ENCODE measurements at regions not wholly inside any gene's neighbourhood (a gene's known extent, or its start where the extent isn't known, plus 50 kb on each side); places are given as distances from the start of the nearest gene placed in this dataset.

GRCh38 chr3:107034142-107034541, 343.1 kb upstream of the CCDC54 start:
- TF ChIP-seq, protein P1, sequence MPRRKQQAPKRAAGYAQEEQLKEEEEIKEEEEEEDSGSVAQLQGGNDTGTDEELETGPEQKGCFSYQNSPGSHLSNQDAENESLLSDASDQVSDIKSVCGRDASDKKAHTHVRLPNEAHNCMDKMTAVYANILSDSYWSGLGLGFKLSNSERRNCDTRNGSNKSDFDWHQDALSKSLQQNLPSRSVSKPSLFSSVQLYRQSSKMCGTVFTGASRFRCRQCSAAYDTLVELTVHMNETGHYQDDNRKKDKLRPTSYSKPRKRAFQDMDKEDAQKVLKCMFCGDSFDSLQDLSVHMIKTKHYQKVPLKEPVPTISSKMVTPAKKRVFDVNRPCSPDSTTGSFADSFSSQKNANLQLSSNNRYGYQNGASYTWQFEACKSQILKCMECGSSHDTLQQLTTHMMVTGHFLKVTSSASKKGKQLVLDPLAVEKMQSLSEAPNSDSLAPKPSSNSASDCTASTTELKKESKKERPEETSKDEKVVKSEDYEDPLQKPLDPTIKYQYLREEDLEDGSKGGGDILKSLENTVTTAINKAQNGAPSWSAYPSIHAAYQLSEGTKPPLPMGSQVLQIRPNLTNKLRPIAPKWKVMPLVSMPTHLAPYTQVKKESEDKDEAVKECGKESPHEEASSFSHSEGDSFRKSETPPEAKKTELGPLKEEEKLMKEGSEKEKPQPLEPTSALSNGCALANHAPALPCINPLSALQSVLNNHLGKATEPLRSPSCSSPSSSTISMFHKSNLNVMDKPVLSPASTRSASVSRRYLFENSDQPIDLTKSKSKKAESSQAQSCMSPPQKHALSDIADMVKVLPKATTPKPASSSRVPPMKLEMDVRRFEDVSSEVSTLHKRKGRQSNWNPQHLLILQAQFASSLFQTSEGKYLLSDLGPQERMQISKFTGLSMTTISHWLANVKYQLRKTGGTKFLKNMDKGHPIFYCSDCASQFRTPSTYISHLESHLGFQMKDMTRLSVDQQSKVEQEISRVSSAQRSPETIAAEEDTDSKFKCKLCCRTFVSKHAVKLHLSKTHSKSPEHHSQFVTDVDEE (CRISPR knock-in tag; IDR thresholded peaks at IDR 0.05): no peak
- TF ChIP-seq TCF4 (CRISPR knock-in tag; IDR thresholded peaks at IDR 0.05; ENCODE audit: borderline replicate concordance) (no peak), POU6F1 (CRISPR knock-in tag; IDR thresholded peaks at IDR 0.05; ENCODE audit: borderline replicate concordance, low read depth) (no peak), BACH2 (CRISPR knock-in tag; IDR thresholded peaks at IDR 0.05; ENCODE audit: borderline replicate concordance) (no peak), GLIS3 (CRISPR knock-in tag; IDR thresholded peaks at IDR 0.05) (no peak), ZC3H10 (CRISPR knock-in tag; IDR thresholded peaks at IDR 0.05) (no peak), RARB (CRISPR knock-in tag; IDR thresholded peaks at IDR 0.05) (no peak), ZFP3 (CRISPR knock-in tag; IDR thresholded peaks at IDR 0.05) (no peak), CSDC2 (CRISPR knock-in tag; IDR thresholded peaks at IDR 0.05) (no peak), ARNTL (CRISPR knock-in tag; IDR thresholded peaks at IDR 0.05; ENCODE audit: borderline replicate concordance, low read depth) (no peak), ZNF70 (CRISPR knock-in tag; IDR thresholded peaks at IDR 0.05) (no peak), SNAI2 (CRISPR knock-in tag; IDR thresholded peaks at IDR 0.05) (no peak)
- TF ChIP-seq, protein P2, sequence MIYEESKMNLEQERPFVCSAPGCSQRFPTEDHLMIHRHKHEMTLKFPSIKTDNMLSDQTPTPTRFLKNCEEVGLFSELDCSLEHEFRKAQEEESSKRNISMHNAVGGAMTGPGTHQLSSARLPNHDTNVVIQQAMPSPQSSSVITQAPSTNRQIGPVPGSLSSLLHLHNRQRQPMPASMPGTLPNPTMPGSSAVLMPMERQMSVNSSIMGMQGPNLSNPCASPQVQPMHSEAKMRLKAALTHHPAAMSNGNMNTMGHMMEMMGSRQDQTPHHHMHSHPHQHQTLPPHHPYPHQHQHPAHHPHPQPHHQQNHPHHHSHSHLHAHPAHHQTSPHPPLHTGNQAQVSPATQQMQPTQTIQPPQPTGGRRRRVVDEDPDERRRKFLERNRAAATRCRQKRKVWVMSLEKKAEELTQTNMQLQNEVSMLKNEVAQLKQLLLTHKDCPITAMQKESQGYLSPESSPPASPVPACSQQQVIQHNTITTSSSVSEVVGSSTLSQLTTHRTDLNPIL (CRISPR knock-in tag; IDR thresholded peaks at IDR 0.05; ENCODE audit: low read depth): no peak
- TF ChIP-seq, protein P3, sequence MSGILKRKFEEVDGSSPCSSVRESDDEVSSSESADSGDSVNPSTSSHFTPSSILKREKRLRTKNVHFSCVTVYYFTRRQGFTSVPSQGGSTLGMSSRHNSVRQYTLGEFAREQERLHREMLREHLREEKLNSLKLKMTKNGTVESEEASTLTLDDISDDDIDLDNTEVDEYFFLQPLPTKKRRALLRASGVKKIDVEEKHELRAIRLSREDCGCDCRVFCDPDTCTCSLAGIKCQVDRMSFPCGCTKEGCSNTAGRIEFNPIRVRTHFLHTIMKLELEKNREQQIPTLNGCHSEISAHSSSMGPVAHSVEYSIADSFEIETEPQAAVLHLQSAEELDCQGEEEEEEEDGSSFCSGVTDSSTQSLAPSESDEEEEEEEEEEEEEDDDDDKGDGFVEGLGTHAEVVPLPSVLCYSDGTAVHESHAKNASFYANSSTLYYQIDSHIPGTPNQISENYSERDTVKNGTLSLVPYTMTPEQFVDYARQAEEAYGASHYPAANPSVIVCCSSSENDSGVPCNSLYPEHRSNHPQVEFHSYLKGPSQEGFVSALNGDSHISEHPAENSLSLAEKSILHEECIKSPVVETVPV (CRISPR knock-in tag; IDR thresholded peaks at IDR 0.05): no peak
- ATAC-seq: no peak

- no peak for ATAC-seq
- TF ChIP-seq ARNTL (CRISPR knock-in tag; IDR thresholded peaks at IDR 0.05; ENCODE audit: borderline replicate concordance, low read depth): no peak
- no peak for TF ChIP-seq PATZ1 (CRISPR knock-in tag; IDR thresholded peaks at IDR 0.05; ENCODE audit: borderline replicate concordance)
- TF ChIP-seq BACH2 (CRISPR knock-in tag; IDR thresholded peaks at IDR 0.05; ENCODE audit: borderline replicate concordance): no peak
- TF ChIP-seq, protein P3 (CRISPR knock-in tag; IDR thresholded peaks at IDR 0.05): no peak
- TF ChIP-seq, protein P2 (CRISPR knock-in tag; IDR thresholded peaks at IDR 0.05; ENCODE audit: low read depth): no peak
- TF ChIP-seq, protein P1 (CRISPR knock-in tag; IDR thresholded peaks at IDR 0.05): no peak
- no peak for TF ChIP-seq ZNF8 (CRISPR knock-in tag; IDR thresholded peaks at IDR 0.05)
- no peak for TF ChIP-seq TOX (CRISPR knock-in tag; IDR thresholded peaks at IDR 0.05; ENCODE audit: borderline replicate concordance)
Measured at GRCh38 chr3:107035176-107035575, 342.1 kb upstream of the CCDC54 start.

All from SK-N-SH treated with all-trans-retinoic acid at 6 μM for 48 hours (cell line).